Thoracic aorta (tissue), 2 donors: ENCODE measurements at regions not wholly inside any gene's neighbourhood (a gene's known extent, or its start where the extent isn't known, plus 50 kb on each side); places are given as distances from the start of the nearest gene placed in this dataset.

Experiments used
- ATAC-seq: fragments of 150-250 bp; one replicate; pipeline ENCODE4 v1.8.0; 2017; ENCODE audit warnings: low read depth; ENCODE audit not compliant: insufficient number of reproducible peaks, low FRiP score
- DNase-seq: peaks from one replicate; pipeline ENCODE4 v3.0.0-alpha.2; 2020; ENCODE audit warnings: low spot score
- H3K27ac ChIP-seq, 2 donors: fragments of 200-600 bp; sonication (generic); 1 replicate in 1 of 2; 2 replicates in 1 of 2; pipeline ENCODE4 v1.5.1; 2016; ENCODE audit warnings: mild to moderate bottlenecking in 2 of 2, moderate library complexity in 2 of 2
- H3K27me3 ChIP-seq: fragments of 200-600 bp; sonication (generic); replicated peaks from 2 replicates; pipeline ENCODE4 v1.6.0; 2016; ENCODE audit warnings: mild to moderate bottlenecking; ENCODE audit not compliant: insufficient read depth
- H3K36me3 ChIP-seq: fragments of 200-600 bp; sonication (generic); one replicate; pipeline ENCODE4 v1.5.1; 2016
- H3K4me1 ChIP-seq, 2 donors: fragments of 200-600 bp; sonication (generic); 1 replicate in 1 of 2; 2 replicates in 1 of 2; pipeline versions ENCODE4 v1.5.1 to v1.6.0; 2016; ENCODE audit warnings: low read depth in 2 of 2, mild to moderate bottlenecking in 1 of 2; ENCODE audit not compliant: control insufficient read depth in 1 of 2
- H3K4me3 ChIP-seq: fragments of 200-600 bp; sonication (generic); 2 replicates; pipeline ENCODE4 v1.5.1; 2016; ENCODE audit warnings: mild to moderate bottlenecking
- H3K9me3 ChIP-seq: fragments of 200-600 bp; sonication (generic); 2 replicates; pipeline ENCODE4 v1.5.1; 2016
- CTCF ChIP-seq: fragments of 200-600 bp; sonication (generic); IDR thresholded peaks from one replicate; pipeline ENCODE4 v1.5.1; 2019; ENCODE audit warnings: antibody characterized with exemption

DNA sequence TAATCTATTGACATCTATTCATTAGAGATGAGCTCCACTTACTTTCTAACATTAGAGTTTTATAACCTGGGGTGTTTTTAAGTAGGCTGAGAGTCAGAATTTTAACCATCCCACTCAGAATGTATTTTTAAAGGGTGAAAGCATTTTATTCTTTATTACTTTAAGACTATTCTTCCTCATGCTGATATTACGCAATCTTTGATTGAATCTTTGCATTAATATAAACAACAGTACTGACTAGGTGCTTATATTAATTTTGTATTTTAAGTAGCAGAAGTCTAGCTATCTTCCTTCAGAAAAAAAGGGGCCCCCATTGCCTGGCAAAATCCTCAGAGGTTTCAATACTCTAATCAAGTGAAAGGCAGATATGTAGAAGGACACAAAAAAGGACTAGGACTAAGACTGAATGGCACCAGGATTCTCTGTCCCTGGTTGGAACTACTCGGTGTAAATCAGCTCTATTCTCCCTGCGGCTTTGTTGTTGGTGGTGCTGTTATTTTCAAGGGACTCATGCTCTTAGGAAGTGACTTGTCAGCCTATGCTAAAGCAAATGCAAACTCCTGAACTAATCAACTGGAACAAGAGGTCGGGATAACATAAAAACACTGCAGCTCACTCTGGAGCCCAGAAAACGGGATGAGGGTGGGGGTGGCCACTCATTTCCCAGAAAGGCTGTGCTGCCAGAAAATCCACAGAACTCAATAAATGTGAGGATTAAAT is 1324.4 kb downstream of the GRIK2 start:
- Histone ChIP-seq H3K9me3 (no peaks in the 10 kb centered on the region), H3K4me1 (no peaks in the 10 kb centered on the region), H3K4me3 (no peak overlapping the region), H3K27me3 (no peaks in the 10 kb centered on the region), H3K27ac (no peak overlapping the region), H3K36me3 (no peaks in the 10 kb centered on the region)
- no peak for TF ChIP-seq CTCF
- ATAC-seq, result no peak
- DNase-seq, result no peak

- Histone ChIP-seq H3K27me3 (no peaks in the 10 kb centered on the region), H3K27ac (no peak overlapping the region), H3K36me3 (no peaks in the 10 kb centered on the region), H3K4me1 (no peaks in the 10 kb centered on the region), H3K9me3 (no peaks in the 10 kb centered on the region), H3K4me3 (no peak overlapping the region)
- TF ChIP-seq CTCF, result no peak
- no peak for DNase-seq
- no peak for ATAC-seq
Measured at GRCh38 chr6:102717252-102717651, 1323.7 kb downstream of the GRIK2 start.

DNA sequence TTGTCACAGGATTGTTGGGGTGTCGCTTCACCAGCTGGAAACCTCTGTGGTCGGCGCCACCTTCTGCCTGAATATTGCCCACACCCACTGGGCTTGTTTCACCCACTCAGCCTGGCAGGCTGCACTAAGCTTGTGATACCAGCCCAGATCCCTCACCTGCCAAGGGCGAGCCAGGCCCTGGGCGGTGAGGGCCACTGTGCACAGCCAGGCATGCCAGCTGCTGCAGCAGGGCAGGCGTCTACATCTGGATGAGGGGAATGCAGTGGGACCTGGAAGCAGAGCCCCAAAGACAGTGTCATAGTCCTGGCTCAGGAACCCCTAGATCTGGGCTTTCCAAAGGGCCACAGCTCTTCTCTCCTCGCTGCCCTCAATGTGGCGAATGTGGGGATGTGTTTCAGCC is 1307.5 kb downstream of the GRIK2 start:
- Histone ChIP-seq H3K4me3 (no peak overlapping the region), H3K9me3 (no peaks in the 10 kb centered on the region), H3K4me1 (no peaks in the 10 kb centered on the region), H3K27me3 (no peaks in the 10 kb centered on the region), H3K36me3 (no peaks in the 10 kb centered on the region), H3K27ac (no peak overlapping the region)
- ATAC-seq (no peak), DNase-seq (no peak)
- no peak for TF ChIP-seq CTCF

DNA sequence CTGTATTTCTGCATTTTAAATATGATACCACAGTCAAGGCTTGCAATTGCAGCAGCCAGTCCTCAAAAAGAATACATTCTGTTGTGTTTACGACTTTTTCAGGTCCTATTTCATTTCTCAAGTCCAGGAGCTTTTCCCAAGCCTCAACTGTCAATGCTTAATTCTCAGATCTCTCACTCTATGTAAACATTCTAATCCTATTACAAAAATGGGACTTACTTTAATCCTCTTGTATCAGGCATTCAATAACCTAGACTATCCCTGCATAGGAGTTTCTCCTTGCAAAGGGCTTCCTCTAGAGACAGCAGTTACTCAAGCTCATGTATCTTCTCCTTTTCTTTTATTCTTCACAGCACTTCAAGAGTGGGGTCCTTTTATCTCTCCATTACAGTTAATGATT is 1293.0 kb downstream of the GRIK2 start:
- Histone ChIP-seq H3K36me3 (no peaks in the 10 kb centered on the region), H3K27ac (no peak overlapping the region), H3K27me3 (no peaks in the 10 kb centered on the region), H3K4me1 (no peaks in the 10 kb centered on the region), H3K9me3 (no peaks in the 10 kb centered on the region), H3K4me3 (no peak overlapping the region)
- no peak for ATAC-seq
- no peak for TF ChIP-seq CTCF
- no peak for DNase-seq

DNA sequence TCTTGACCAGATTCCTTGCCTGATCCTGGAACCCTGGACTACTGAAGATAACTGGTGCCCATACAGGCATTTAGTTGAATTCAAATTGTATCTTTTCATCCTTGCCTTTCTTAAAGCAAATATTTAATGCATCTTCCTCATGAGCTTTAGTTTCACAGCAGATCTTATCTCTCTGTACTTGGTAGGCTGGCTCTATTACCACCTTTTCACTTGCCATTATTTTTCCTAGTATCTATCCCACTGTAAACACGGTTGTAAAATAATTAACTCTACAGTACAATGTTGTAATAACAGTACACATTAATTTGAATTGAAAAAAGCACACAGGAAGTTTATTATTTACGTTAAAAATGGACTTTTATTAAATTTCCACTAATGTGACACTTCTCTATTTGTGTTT is 1286.9 kb downstream of the GRIK2 start:
- Histone ChIP-seq H3K4me1 (no peaks in the 10 kb centered on the region), H3K36me3 (no peaks in the 10 kb centered on the region), H3K27me3 (no peaks in the 10 kb centered on the region), H3K4me3 (no peak overlapping the region), H3K9me3 (no peaks in the 10 kb centered on the region), H3K27ac (no peak overlapping the region)
- ATAC-seq (no peak), DNase-seq (no peak)
- TF ChIP-seq CTCF, result no peak
